Activated CD8-positive, alpha-beta memory T cell treated with anti-CD3 and anti-CD28 coated beads, Interleukin-2, amount 10 ng/mL, durations not matched to agents 7 days and 5 days (primary cell): ENCODE measurements at regions not wholly inside any gene's neighbourhood (a gene's known extent, or its start where the extent isn't known, plus 50 kb on each side); places are given as distances from the start of the nearest gene placed in this dataset.

ENCODE experiments used
- ATAC-seq: fragments of 150-1000 bp; cut with Tn5 transposase; one replicate; pipeline ENCODE4 v1.10.0; 2021; ENCODE audit warnings: moderate library complexity
- CTCF ChIA-PET: fragments of 350-600 bp; sonication (Branson Sonifier 250); formaldehyde crosslinking; loops from one replicate; lab custom pipeline; 2021; ENCODE audit warnings: antibody characterized with exemption; lab: Charles Lee
- DNase-seq: peaks from one replicate; pipeline ENCODE4 v3.0.0-alpha.2; 2020
- H3K27ac Mint-ChIP-seq: one replicate; pipeline ENCODE4 v1.8.0; 2021; ENCODE audit warnings: mild to moderate bottlenecking, mixed read lengths
- H3K27me3 Mint-ChIP-seq: one replicate; pipeline ENCODE4 v1.8.0; 2021; ENCODE audit warnings: mixed read lengths
- H3K36me3 Mint-ChIP-seq: one replicate; pipeline ENCODE4 v1.8.0; 2021; ENCODE audit warnings: mild to moderate bottlenecking, mixed read lengths
- H3K4me1 Mint-ChIP-seq: one replicate; pipeline ENCODE4 v1.8.0; 2021; ENCODE audit warnings: mixed read lengths
- H3K4me3 Mint-ChIP-seq: one replicate; pipeline ENCODE4 v1.8.0; 2021; ENCODE audit warnings: mild to moderate bottlenecking, moderate library complexity, mixed read lengths
- H3K9me3 Mint-ChIP-seq: one replicate; pipeline ENCODE4 v1.8.0; 2022; ENCODE audit warnings: low read depth, mixed read lengths

DNA sequence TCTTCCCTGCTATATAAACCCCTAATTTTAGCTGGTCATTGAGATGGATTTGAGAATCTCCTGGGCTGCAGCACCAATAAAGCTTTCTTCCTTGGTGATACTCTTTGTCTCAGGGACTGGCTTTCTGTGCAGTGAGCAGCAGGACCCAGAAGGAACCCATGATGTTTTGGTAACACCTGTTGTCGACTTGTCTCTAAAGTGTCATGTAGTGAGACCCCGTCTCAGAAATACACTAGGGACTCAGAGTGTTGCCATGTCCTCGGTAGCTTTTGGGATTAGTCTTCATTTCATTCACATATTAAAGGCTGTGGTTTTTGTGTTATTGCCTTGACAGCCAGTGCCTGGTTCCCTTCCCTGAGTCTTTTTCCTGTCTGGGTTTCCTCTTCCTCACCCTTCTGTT lies 1078.7 kb downstream of the TBC1D22A start:
- Mint-ChIP-seq H3K27ac (no peak overlapping the region), H3K27me3 (no peaks in the 10 kb centered on the region), H3K36me3 (no peaks in the 10 kb centered on the region), H3K9me3 (no peaks in the 10 kb centered on the region), H3K4me1 (no peaks in the 10 kb centered on the region), H3K4me3 (no peak overlapping the region)
- ATAC-seq (no peak), DNase-seq (no peak)
- CTCF ChIA-PET, result no interaction called here

DNA sequence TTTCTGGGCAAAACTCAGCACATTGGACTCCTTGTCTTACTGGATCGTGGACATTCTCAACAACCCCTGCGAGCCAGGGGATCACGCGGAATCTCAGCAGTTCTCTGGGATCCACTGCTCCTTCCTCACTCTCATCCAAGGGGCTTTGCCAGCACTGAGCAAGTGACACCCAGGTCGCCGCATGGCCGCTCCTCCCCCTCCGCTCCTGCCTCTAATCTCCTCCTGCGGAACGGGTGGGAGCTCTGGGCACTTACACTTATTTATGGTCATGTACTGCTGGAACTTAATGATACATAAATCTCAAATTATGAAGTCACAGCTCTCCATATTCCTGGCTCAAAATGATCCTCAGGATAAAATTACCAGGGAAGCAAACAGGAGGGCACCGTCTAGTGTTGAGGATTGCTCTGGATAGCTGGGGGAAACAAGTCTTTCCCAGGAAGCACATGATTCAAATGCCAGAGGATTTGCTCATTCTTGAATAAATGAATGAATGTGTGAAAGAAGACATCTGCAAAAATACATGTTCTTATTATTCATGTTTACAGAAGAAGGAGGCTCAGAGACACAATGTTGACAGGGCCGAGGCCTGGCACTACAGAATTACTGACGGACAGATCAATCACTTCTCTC lies 1077.3 kb downstream of the TBC1D22A start:
- Mint-ChIP-seq H3K4me1 (no peaks in the 10 kb centered on the region), H3K27me3 (no peaks in the 10 kb centered on the region), H3K27ac (no peak overlapping the region), H3K4me3 (no peak overlapping the region), H3K36me3 (no peaks in the 10 kb centered on the region), H3K9me3 (no peaks in the 10 kb centered on the region)
- CTCF ChIA-PET, result no interaction called here
- no peak for DNase-seq
- no peak for ATAC-seq

DNA sequence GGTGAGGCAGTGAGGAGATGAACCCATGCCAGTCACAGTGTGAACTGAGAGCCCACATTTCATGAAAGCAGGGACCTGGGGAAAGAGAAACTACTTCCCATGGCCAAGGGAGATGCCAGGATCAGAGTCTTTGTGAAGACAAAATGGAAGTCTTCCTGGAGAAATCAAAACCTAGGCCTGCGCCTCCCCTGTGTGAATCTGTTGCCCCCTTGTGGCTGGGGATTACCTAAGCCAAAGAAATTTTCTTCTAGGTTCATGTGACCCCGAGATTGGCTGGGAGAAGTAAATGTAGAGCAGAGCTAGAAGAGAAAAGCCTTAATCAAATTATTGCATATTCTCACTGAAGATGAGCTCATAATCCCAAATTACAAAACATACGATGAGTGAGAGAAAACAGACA lies 1075.3 kb downstream of the TBC1D22A start:
- CTCF ChIA-PET, result no interaction called here

DNA sequence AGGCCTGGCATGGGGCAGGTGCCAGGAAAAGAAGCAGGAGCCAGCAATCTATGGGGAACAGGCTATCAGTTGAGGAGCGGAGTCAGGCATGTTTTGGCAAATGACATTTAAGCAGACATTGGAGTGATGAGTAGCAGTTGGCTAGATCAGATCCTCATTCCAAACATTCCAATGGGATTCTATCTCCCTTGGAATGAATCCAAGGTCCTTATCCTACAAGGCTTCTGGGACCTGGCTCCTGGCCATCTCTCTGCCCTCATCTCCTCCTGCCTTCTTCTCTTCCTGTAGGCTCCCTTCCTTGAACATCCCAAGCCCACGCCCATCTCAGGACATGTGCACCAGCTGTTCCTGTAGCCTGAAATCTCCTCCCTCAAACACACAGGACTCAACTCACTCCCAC lies 1074.5 kb downstream of the TBC1D22A start:
- Mint-ChIP-seq H3K4me1 (no peaks in the 10 kb centered on the region), H3K36me3 (no peaks in the 10 kb centered on the region), H3K27me3 (no peaks in the 10 kb centered on the region), H3K27ac (no peak overlapping the region), H3K4me3 (no peak overlapping the region), H3K9me3 (no peaks in the 10 kb centered on the region)
- ATAC-seq, result no peak
- DNase-seq, result no peak
- CTCF ChIA-PET, result no interaction called here

More for the DNA sequence above, 1075.3 kb downstream of the TBC1D22A start:
- Mint-ChIP-seq H3K4me1 (no peaks in the 10 kb centered on the region), H3K9me3 (no peaks in the 10 kb centered on the region), H3K27me3 (no peaks in the 10 kb centered on the region), H3K4me3 (no peak overlapping the region), H3K36me3 (no peaks in the 10 kb centered on the region), H3K27ac (no peak overlapping the region)
- ATAC-seq (no peak), DNase-seq (no peak)

DNA sequence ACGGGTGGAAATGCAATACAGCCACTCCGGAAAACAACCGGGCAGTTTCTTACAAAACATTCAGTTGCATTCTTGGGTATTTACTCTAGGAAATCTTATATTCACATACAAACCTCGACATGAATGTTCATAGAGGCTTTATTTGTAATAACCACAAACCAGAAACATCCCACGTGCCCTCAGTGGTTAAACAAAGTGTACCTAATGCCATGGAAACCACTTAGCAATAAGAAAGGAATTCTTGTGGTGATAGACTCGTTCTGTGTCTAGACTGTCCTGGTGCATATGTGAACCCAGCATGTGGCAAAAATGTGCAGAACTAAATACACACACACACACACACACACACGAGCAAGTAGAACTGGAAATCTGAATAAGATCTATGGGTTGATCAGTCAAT lies 1073.3 kb downstream of the TBC1D22A start:
- Mint-ChIP-seq H3K27me3 (peaks cover 3% of the 10 kb centered on the region), H3K27ac (no peak overlapping the region), H3K4me1 (no peaks in the 10 kb centered on the region), H3K36me3 (no peaks in the 10 kb centered on the region), H3K9me3 (no peaks in the 10 kb centered on the region), H3K4me3 (no peak overlapping the region)
- DNase-seq (no peak), ATAC-seq (no peak)
- CTCF ChIA-PET, result no interaction called here

DNA sequence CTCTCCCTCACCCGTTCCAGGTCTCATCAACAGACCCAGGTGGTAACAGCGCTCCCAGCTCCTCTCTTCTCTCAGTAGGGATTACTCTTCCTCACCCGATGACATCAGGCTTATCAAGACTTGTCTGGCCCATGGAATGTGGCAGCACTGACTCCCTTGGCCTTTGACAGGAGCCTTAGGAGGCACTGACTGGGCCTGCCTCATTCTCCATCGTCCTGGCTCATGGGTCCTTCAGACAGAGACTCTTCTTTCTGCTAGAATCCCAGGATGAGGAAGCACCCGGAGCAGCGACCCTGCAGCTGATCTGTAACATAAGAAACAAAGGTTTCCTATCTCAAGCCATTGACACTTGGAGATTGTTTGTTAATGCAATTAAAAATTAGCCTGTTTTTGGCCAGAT lies 1063.6 kb downstream of the TBC1D22A start:
- no peaks in the 10 kb centered on the region for H3K4me1 Mint-ChIP-seq
- H3K9me3 Mint-ChIP-seq, result no peaks in the 10 kb centered on the region
- H3K27me3 Mint-ChIP-seq, result peaks cover 2% of the 10 kb centered on the region
- DNase-seq (no peak), ATAC-seq (no peak)
- CTCF ChIA-PET, result no interaction called here
- H3K27ac Mint-ChIP-seq, result no peak overlapping the region
- no peak overlapping the region for H3K4me3 Mint-ChIP-seq
- no peaks in the 10 kb centered on the region for H3K36me3 Mint-ChIP-seq

DNA sequence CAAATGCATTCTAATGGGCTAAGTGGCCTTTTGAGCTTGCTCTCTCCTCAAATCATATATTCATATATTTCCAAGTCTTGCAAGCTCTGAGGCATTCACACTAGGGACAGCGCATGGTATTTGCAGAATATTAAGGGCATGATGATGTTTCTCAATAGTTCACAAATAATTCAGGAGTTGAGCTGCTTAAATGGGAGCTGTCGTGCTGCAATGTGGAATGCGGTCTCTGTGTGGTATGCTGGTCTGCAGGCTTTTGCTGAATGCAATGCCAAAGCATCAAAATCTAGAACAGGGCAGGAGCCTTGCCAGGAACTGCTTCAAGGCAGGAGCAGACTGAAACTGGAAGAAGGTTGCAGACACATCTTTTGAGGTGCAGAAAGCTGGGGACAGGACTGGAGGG lies 1060.0 kb downstream of the TBC1D22A start:
- Mint-ChIP-seq H3K27me3 (no peaks in the 10 kb centered on the region), H3K27ac (no peak overlapping the region), H3K9me3 (peaks cover 4% of the 10 kb centered on the region), H3K4me1 (no peaks in the 10 kb centered on the region), H3K36me3 (no peaks in the 10 kb centered on the region), H3K4me3 (no peak overlapping the region)
- DNase-seq (no peak), ATAC-seq (no peak)
- CTCF ChIA-PET, result no interaction called here

DNA sequence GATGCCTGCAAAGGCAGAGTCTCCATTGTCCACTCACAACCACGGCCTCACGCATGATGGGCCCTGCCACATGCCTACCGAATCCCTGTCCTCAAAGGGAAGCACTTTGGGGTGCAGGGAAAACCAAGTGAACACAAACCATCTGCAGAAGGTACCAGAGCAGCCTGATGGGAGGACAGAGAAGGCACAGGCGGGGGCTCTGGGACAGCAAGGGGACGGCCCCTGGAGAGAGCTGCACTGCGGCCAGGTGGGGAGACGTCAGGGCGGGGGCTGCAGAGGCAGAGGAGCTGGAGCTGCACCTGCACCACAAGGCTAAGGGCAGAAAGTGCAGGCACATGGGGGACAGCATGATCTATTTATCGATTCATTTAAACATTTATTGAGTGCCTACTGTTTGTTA lies 1056.0 kb downstream of the TBC1D22A start:
- CTCF ChIA-PET, result no interaction called here
- no peak for ATAC-seq
- H3K9me3 Mint-ChIP-seq, result peaks cover 12% of the 10 kb centered on the region
- no peak overlapping the region for H3K27ac Mint-ChIP-seq
- no peaks in the 10 kb centered on the region for H3K36me3 Mint-ChIP-seq
- no peak overlapping the region for H3K4me3 Mint-ChIP-seq
- no peak for DNase-seq
- no peaks in the 10 kb centered on the region for H3K4me1 Mint-ChIP-seq
- H3K27me3 Mint-ChIP-seq, result no peaks in the 10 kb centered on the region

DNA sequence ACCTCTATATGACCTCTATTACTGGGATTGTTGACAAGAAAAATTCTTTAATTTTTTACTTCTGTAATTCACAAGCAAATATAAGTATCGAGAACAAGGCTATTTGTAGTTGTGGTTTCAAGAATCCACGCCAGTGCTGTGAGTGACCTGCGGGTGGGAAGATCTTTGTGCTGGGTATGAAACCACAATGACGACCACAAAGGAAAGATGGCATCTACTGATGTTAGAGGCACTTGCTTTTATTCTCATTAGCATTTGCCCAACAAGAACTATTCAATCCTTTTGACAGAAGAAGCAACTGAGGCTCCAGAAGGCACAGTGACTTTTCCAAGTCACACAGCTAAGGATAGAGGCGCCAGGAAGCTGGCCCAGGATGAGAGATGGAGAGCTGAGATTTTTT lies 1054.9 kb downstream of the TBC1D22A start:
- Mint-ChIP-seq H3K9me3 (peaks cover 12% of the 10 kb centered on the region), H3K27me3 (no peaks in the 10 kb centered on the region), H3K27ac (no peak overlapping the region), H3K4me1 (no peaks in the 10 kb centered on the region), H3K36me3 (no peaks in the 10 kb centered on the region), H3K4me3 (no peak overlapping the region)
- no peak for DNase-seq
- CTCF ChIA-PET, result no interaction called here
- ATAC-seq, result no peak

DNA sequence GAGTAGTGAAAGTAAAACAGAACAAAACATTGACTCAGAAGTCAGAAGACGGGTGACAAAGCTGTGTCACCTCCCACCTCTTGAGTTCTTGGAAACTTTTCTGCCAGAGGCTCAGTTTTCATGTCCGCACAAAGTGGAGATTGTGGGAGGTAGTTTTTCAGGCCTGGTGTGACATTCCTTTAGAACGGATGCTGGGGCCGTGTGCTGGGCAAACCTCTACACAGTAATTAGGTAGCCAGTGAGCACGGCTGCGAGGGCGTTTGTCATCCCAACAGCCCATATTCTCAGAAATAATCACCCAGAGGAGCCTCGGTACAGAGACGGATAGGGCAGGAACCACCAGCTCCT lies 1054.4 kb downstream of the TBC1D22A start:
- no peaks in the 10 kb centered on the region for H3K27me3 Mint-ChIP-seq
- DNase-seq, result no peak
- H3K9me3 Mint-ChIP-seq, result peaks cover 12% of the 10 kb centered on the region
- no peak overlapping the region for H3K4me3 Mint-ChIP-seq
- CTCF ChIA-PET, result no interaction called here
- H3K27ac Mint-ChIP-seq, result no peak overlapping the region
- no peaks in the 10 kb centered on the region for H3K4me1 Mint-ChIP-seq
- no peak for ATAC-seq
- no peaks in the 10 kb centered on the region for H3K36me3 Mint-ChIP-seq

DNA sequence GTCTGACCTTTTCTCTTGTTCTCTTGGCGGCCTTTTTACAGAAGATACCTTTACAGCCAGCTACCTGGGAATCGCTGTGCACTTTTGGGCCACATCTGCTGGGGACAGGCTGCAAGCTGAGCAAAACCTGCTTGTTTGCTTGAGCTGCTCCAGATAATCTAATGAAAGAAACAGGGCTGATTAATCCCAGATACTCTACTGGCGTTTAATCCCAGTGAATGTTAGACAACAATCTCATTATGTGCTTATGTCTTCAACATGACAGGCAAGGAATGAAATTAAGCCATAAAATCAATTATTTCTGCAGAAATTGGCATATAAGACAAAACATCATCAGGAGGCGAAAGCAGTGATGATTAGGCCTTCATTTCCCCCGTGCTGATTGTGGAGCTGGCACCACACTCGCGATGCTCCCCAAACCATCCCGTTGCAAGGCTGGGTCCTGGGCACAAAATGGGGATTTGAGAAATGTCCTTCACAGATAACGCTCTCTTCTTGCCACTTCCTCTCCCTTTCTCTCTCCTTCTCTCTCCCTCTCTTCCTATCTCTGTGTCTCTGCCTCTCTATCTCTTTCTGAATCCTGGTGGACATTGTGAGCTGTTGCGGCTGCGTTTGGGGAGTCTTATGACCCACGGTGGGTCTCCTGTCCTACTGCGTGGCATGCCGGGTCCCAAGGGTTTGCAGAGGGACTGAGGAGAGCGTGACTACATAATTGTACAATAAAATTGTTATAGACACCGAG lies 1053.8 kb downstream of the TBC1D22A start:
- no peaks in the 10 kb centered on the region for H3K36me3 Mint-ChIP-seq
- no peaks in the 10 kb centered on the region for H3K27me3 Mint-ChIP-seq
- H3K4me3 Mint-ChIP-seq, result no peak overlapping the region
- ATAC-seq (no peak), DNase-seq (peak; percentile 4)
- no peak overlapping the region for H3K27ac Mint-ChIP-seq
- no peaks in the 10 kb centered on the region for H3K4me1 Mint-ChIP-seq
- CTCF ChIA-PET, result no interaction called here
- peaks cover 12% of the 10 kb centered on the region for H3K9me3 Mint-ChIP-seq

DNA sequence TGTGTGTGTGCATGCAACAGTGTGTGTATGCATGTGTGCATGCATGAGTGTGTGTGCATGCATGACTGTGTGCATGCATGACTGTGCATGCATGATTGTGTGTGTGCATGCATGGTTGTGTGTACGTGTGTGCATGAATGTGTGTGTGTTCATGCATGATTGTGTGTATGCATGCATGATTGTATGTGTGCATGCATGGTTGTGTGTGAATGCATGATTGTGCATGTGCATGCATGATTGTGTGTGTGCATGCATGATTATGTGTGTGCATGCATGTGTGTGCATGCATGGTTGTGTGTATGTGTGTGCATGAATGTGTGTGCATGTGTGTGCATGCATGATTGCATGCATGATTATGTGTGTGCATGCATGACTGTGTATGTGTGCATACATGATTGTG lies 1052.0 kb downstream of the TBC1D22A start:
- no peak overlapping the region for H3K4me3 Mint-ChIP-seq
- H3K4me1 Mint-ChIP-seq, result no peaks in the 10 kb centered on the region
- no peaks in the 10 kb centered on the region for H3K36me3 Mint-ChIP-seq
- no peaks in the 10 kb centered on the region for H3K27me3 Mint-ChIP-seq
- peaks cover 16% of the 10 kb centered on the region for H3K9me3 Mint-ChIP-seq
- CTCF ChIA-PET, result no interaction called here
- no peak for DNase-seq
- no peak for ATAC-seq
- H3K27ac Mint-ChIP-seq, result no peak overlapping the region

DNA sequence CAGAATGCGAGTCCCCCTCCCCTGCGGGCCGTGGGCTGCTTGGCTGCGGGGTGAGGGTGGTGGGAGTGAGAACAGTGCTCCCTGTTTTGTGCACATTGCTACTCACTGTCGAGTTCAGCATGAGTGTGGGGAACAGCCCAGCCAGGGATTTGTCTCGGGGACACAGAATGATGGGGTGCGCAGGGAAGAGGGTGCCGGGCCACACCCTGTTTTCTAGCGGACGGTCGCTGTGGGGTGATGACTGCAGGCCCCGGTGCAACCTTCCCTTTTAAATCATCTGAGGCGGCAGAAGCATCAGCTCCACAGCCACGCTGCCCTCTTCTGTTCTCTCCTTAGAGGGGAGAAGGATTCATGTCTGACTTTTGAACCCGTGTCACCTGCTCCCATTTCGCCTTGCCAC lies 1051.2 kb downstream of the TBC1D22A start:
- ATAC-seq (no peak), DNase-seq (peak; percentile 4)
- peaks cover 14% of the 10 kb centered on the region for H3K9me3 Mint-ChIP-seq
- no peaks in the 10 kb centered on the region for H3K4me1 Mint-ChIP-seq
- CTCF ChIA-PET, result no interaction called here
- H3K27ac Mint-ChIP-seq, result no peak overlapping the region
- H3K36me3 Mint-ChIP-seq, result no peaks in the 10 kb centered on the region
- H3K4me3 Mint-ChIP-seq, result no peak overlapping the region
- H3K27me3 Mint-ChIP-seq, result no peaks in the 10 kb centered on the region

DNA sequence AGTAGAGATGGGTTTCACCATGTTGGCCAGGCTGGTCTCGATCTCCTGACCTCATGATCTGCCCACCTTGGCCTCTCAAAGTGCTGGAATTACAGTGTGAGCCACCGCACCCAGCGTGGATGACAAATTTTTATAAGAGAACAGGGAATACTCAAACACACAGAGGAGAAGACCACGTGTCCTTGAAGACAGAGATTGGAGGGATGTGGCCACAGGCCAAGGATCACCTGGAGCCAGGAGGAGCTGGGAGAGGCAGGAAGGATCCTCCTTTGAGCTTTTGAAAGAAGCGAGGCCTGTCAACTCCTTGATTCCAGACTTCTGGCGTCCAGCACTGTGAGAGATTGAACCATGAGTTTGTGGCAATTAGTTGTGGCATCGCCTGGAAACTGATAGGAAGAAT lies 1049.5 kb downstream of the TBC1D22A start:
- H3K4me1 Mint-ChIP-seq, result no peaks in the 10 kb centered on the region
- peak; percentile 25 for DNase-seq
- no peaks in the 10 kb centered on the region for H3K27me3 Mint-ChIP-seq
- no peaks in the 10 kb centered on the region for H3K36me3 Mint-ChIP-seq
- no peak for ATAC-seq
- no peak overlapping the region for H3K27ac Mint-ChIP-seq
- CTCF ChIA-PET, result no interaction called here
- H3K9me3 Mint-ChIP-seq, result peaks cover 11% of the 10 kb centered on the region
- no peak overlapping the region for H3K4me3 Mint-ChIP-seq
